GM18511 (cell line): ENCODE measurements at regions not wholly inside any gene's neighbourhood (a gene's known extent, or its start where the extent isn't known, plus 50 kb on each side); places are given as distances from the start of the nearest gene placed in this dataset.

ENCODE experiments used
- ATAC-seq: cut with Tn5 transposase; IDR thresholded peaks from one replicate; pipeline ENCODE4 v1.9.1; 2021; ENCODE audit warnings: mild to moderate bottlenecking, moderate library complexity; ENCODE audit not compliant: unreplicated experiment

GRCh38 chr14:26990946-26991345 is 393.1 kb upstream of the NOVA1 start:
- no peak for ATAC-seq

DNA sequence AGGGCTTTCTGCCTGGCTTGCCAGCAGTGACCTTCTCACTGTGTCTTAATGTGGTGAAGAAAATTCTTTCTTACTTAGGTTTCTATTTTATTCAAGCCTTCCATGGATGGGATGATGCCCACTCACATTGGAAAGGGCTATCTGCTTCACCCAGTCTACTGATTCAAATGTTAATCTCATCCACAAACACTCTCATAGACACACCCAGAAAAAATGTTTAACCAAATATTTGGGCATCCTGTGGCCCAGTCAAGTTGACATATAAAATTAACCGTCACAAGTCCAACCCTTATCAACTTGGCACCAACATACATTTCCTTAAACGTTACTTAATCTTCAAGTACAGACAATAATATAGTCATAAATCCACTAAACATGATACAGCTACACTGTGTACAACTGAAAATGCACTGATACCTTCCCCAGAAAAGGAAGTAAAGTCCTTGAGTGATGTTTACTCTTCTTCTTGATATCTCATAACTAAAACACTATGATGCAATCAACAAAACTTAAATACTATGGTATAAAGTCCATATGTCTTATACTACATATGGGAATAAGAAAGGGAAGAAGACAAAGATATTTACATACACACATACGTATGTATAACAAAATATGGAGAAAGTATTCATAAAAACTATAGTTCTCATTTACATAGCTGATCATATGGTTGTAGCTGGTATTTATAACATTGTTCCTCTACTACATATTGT is 394.7 kb upstream of the NOVA1 start:
- ATAC-seq = no peak

GRCh38 chr14:26993556-26993955 is 395.7 kb upstream of the NOVA1 start:
- ATAC-seq = no peak

DNA sequence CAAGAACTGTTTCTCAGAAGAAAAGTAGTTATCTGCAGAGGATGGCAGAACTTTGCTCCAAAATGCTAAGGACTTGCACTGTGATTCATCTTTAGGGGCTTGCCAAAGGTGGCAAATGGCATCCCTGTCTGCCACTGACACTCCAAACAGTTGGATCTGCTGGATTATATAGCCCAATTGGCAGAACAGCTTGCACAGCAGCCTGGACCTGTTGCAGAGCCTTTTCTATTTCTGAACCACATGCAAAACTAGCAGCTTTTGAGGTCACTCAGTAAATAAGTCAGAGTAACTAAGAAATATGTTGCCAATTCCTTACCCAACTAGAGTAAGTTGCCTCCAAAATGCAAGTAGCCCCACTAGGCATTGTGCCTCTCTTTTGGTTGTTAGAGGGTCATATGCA is 397.5 kb upstream of the NOVA1 start:
- ATAC-seq = no peak

DNA sequence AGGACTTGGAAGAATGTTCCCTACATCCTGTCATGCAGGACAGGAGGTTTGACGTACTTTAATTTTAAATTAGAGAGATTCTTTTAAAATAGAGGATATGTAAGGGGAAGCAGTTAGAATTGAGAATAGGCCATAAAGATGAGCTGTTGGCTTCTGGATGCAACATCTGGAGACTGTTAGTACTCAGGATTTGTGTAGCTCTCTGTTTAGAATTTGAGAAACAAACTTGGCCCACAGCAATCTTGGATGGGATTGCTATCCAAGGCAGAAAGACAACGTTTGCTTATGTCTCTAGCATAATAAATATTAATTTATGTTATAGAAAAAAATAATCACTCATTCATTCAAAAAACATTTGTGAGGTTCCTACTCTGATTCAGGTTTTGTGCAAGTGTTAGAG is 398.4 kb upstream of the NOVA1 start:
- no peak for ATAC-seq

DNA sequence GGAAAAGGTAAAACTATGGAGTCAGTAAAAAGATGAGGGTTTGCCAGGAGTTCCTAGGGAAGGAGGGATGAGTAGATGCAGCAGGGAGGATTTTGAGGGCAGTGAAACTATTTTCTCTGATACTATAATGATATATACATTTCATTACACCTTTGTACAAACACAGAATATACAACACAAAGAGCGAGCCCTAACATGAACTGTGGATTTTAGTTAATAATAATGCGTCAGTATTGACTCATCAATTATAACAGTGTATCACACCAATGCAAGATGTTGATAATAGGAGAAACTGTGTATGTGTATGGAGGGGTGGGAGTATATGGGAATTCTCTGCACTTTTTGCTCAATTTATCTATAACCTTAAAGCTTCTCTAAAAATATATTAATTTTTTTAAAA is 404.3 kb upstream of the NOVA1 start:
- no peak for ATAC-seq

DNA sequence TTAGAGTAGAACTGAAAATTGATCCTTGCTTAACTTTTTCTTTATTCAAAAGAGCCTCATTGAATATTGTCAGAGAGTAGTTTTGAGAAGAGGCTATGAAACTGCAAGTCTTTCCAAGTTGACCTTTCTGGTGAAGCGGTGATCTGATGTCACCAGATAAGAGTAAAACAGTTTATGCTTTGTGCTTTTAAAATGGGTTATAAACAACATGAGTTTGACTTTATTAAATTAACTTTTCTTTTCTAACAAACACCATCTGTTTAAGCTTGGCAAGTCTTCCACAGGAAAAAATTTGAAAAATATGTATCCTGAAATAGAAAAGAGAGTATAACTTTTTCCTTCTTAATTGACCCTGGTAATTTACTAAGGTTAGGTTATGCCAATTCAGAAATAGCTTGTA is 408.7 kb upstream of the NOVA1 start:
- no peak for ATAC-seq

DNA sequence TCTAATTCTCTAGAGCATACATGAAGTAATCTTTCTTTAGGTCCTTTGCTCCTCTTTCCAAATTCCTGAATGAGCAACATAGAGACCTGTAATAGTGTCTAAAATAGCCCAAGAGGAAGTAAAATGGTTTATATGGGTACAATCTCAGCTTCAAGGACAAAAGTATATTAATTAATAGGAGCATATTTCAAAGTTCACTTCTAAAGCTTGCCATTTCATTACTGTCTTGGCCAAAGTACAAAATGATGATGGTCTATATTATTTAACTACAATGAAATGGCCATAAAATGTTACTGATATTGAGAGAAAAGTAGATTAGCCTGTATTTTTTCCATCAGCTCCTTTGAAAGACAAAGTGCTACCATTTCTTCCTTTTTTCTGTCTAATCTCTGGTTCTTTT is 410.4 kb upstream of the NOVA1 start:
- no peak for ATAC-seq

DNA sequence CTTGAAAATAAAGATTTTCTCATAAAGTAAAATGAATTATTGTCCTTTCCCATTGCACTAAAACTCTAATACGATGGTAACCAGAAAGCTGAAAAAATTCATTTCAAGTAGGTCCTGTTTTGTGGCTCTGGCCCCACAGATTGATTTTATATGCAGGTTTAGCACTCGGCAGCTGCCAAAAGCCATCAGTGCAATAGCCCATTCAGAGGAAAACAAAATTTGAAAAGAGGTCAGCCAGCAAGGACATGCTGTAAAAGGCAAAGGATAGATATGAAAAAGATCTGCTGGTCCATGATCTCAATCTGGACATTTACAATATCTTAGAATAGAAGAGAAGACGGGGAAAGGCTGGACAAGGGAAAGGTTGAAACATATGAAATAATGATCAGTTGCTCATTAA is 414.8 kb upstream of the NOVA1 start:
- no peak for ATAC-seq

GRCh38 chr14:27013678-27014077 is 415.8 kb upstream of the NOVA1 start:
- no peak for ATAC-seq

DNA sequence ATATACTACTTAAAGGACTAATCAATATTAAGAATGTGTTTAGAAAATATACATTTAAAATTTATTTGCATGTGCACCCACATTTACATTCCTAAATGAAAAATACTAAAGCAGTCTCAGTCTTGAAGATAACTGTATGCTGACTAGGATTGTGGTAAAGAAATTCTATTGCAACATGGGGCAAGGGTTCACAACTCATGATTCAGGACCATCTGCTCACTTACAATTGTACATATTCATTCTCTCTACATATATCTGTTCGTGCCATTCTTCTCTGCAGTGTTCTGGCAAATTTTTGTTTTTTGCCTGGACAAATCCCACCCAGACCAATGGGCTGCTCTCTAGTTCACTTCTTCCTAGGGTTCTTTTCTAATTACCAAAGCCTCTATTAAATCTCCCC is 417.2 kb upstream of the NOVA1 start:
- ATAC-seq = no peak

DNA sequence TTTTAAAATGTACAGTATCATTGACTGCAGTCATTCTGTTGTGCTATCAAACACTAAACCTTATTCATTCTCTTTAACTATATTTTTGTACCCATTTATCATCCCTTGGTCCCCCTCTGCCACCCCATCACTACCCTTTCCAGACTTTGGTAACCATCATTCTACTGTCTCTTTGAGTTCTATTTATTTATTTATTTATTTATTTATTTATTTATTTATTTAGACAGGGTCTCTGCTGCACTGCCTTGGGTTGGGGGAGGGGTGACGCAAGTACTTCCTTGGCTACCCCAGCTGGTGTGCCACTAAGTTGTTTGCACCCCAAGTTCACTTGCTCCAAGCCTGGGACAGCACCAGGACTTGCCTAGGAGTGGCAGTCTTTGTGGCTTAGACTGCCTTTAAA is 427.8 kb upstream of the NOVA1 start:
- ATAC-seq = no peak

GRCh38 chr14:27026097-27026496 is 428.3 kb upstream of the NOVA1 start:
- ATAC-seq = no peak

DNA sequence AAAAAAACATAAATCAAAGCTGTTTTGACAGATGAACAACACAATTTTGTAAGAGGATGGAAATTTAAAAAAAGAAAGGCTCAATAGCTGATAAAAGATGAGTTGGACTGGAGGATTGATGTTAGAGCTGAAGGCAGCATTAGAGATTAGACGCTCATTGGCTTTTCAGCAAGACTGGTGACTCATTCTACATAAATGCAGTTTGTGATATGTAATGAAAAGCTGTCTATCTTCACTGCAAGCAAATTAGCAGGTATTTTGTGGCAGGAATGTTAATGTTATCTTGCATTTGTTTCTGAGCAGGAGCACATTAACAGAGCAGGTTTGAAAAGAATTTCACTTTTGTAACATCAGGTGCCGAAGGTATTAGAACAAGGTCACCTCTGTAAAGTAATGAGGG is 442.7 kb upstream of the NOVA1 start:
- ATAC-seq = no peak

GRCh38 chr14:27049701-27050100 is 451.9 kb upstream of the NOVA1 start:
- ATAC-seq = no peak

- no peak for ATAC-seq
Measured at GRCh38 chr14:27050208-27050607, 452.4 kb upstream of the NOVA1 start.

DNA sequence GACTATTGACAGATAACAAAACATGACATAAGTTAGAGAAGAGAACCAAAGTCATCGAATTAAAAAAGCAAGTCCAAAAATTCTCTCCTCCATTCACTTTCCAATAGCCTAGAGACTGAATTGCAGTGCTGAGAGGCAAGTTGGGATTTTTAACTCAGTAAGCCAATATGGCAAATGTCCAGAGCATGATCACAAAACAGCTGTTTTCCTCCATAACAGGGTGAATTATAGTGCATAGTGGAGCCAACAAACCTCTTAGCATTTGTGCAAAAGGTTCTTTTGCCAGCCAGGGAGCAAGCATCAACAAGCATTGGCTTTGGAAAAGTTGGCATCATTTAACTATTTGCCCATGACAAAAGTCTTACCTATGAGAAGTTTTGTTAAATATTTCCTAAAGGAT is 458.8 kb upstream of the NOVA1 start:
- ATAC-seq = no peak

DNA sequence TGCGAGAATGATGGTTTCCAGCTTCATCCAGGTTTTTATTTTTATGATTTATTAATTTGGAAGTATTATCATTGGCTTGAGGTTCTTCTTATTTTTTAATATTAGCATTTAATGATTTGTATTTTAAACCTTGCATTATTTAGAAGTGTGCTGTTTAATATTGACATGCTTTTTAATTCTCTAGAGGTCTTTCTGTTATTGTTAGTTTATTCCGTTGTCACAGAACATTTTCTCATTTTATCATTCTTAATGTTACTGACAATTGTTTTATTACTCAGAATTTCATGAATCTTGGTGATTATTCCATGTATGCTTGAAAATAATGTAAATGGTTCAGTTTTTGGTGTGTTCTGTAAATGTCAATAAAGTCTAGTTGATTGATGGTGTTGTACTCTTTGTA is 463.5 kb upstream of the NOVA1 start:
- no peak for ATAC-seq

DNA sequence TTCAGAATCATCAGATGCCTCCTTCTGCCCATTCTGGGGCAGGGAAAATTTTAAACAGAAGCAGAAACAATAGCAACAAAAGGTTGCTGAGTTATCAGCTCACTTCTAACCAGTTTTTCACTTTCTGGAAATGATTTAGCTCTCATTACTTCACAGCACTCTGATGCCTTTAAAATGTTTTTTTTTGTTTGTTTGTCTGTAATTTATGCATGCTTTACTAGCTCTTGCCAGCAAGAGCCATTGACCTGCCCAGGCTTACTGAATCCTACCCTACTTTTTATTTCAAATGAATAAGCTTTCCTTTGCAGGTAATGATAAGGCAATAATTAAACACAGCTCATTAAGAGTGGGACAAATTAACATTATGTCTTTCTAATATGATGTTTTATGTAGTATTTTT is 466.1 kb upstream of the NOVA1 start:
- ATAC-seq = no peak

DNA sequence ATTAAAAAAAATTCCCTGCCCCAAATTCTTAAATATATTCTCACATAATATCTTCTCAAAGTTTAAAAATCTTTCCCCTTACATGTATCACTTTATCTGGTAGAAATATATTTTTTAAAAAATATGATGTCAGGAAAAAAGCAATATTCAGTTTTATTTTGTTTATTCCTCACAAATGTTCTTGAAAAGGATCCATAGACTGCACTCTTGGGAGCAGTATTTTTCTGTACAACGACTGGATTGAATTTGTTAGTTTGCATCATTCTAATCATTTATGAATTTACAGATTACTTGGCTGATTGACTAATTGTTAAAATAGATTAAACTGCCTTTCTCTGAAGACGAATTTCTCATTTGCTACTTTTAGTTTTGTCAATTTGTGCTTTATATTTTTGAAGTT is 468.1 kb upstream of the NOVA1 start:
- no peak for ATAC-seq

DNA sequence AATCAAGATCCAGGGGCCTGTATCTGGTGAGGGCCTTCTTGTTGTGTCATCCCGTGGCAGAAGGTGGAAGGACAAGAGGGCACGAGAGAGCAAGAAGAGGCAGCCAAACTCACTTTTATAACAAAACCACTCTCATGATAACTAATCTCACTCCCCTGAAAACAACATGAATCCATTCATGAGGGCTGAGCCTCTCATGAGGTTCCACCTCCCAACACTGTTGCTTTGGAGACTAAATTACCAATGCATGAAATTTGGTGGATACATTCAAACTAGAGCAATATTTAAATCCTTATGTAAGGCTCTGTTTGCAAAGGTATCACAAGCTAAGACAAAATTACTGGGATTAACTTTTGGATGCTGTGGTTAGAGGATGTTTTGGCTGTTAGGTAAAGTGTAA is 470.1 kb upstream of the NOVA1 start:
- ATAC-seq = no peak

DNA sequence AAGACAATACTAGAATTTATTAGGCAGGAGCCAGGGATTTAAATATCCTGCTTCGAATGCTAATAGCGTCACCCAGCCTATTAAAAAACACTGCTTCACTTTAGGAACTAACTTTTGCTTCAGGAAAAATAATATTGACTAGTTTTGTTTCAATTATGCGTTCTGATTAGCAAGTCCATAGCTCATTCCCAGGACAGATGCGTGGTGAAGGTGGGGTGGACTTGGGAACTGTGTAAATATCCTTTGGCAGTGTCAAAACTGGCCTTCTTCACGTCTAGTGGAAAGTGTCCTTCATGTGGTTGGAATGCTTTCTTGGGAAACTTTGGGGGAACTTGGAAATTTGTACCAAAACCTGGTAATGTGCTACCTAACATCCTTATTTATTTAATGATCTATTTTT is 474.8 kb upstream of the NOVA1 start:
- ATAC-seq = no peak

- no peak for ATAC-seq
Measured at GRCh38 chr14:27075503-27075902, 477.7 kb upstream of the NOVA1 start.
